GM13977 (cell line): ENCODE measurements at regions not wholly inside any gene's neighbourhood (a gene's known extent, or its start where the extent isn't known, plus 50 kb on each side); places are given as distances from the start of the nearest gene placed in this dataset.

ENCODE experiments used
- DNase-seq: peaks from one replicate; pipeline ENCODE4 v3.0.0; 2012; ENCODE audit warnings: low spot score
- in situ Hi-C: fragments of 300-500 bp; cut with MboI; formaldehyde crosslinking; loops from one replicate; pipeline ENCODE4 v1.12.0; 2022; ENCODE audit warnings: low sequenced_read_pairs, low pct_unique_long_range_greater_than_20kb, mixed read lengths, inconsistent platforms; ENCODE audit not compliant: unreplicated experiment
- TF ChIP-seq, protein P1 (sequence below): IDR thresholded peaks from 2 replicates; pipeline ENCODE4 v1.5.1; 2012; ENCODE audit warnings: mild to moderate bottlenecking, control low read depth; ENCODE audit not compliant: insufficient read depth; ENCODE audit errors: extremely low read depth, missing control alignments

- TF ChIP-seq, protein P1, sequence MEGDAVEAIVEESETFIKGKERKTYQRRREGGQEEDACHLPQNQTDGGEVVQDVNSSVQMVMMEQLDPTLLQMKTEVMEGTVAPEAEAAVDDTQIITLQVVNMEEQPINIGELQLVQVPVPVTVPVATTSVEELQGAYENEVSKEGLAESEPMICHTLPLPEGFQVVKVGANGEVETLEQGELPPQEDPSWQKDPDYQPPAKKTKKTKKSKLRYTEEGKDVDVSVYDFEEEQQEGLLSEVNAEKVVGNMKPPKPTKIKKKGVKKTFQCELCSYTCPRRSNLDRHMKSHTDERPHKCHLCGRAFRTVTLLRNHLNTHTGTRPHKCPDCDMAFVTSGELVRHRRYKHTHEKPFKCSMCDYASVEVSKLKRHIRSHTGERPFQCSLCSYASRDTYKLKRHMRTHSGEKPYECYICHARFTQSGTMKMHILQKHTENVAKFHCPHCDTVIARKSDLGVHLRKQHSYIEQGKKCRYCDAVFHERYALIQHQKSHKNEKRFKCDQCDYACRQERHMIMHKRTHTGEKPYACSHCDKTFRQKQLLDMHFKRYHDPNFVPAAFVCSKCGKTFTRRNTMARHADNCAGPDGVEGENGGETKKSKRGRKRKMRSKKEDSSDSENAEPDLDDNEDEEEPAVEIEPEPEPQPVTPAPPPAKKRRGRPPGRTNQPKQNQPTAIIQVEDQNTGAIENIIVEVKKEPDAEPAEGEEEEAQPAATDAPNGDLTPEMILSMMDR: no peak
- no peak for DNase-seq
- in situ Hi-C loops: no loop called here
Measured at GRCh38 chr2:39487398-39488250, 50.5 kb upstream of the MAP4K3 start.

- DNase-seq: no peak
- in situ Hi-C loops: no loop called here
- TF ChIP-seq, protein P1: no peak
Measured at GRCh38 chr2:39488450-39488849, 51.4 kb upstream of the MAP4K3 start.

- DNase-seq: no peak
- TF ChIP-seq, protein P1: no peak
- in situ Hi-C loops: no loop called here
Measured at GRCh38 chr2:39490586-39490985, 53.5 kb upstream of the MAP4K3 start.

DNA sequence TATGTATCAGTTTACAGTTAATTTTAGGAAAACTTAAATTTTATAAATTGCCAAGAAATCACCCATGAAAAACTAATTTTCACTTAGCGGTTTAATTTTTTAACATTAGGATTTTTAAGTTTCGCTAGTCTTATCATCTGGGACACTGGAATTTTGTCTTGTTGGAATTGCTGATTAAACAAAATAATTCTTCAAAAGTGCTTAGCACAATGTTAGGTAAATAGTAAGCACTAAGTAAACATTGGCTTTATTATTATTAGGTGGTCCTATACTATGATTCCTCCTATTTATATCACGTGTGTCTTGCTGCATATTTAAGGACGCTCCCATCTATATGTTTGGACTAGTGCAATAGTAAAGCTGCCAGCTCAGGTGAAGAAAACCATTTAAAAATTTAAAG, 54.6 kb upstream of the MAP4K3 start:
- in situ Hi-C loops: no loop called here

DNA sequence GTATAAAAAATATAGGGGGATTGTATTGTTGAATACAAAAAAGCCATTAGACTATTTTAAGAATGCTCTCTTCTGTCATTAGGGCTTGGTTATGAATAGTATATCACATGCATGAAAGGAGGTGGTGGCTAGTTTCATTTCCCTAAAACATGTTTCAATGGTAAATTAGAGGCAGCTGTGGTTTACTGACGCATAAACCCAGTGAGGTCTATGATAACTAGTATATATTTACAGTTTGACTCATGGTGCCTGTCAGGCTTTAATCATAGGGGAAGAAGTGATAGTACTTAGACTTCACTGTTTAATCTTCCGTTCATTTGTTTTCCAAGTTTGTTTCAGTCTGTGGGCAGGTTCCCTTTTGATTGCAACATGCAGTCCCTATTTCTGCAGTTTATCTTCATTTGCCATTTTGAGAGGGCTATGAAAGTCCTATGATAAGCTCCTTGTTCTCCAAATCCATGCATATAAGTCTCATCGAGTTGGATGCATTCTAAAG, 55.1 kb upstream of the MAP4K3 start:
- in situ Hi-C loops: no loop called here
- TF ChIP-seq, protein P1: no peak
- peak; percentile 78 for DNase-seq

More for the DNA sequence above, 54.6 kb upstream of the MAP4K3 start:
- TF ChIP-seq, protein P1: no peak
- DNase-seq: no peak

GRCh38 chr2:39492716-39493115, 55.6 kb upstream of the MAP4K3 start:
- no peak for DNase-seq
- in situ Hi-C loops: no loop called here
- TF ChIP-seq, protein P1: no peak
